Pancreas (tissue), 10 donors: ENCODE measurements at regions not wholly inside any gene's neighbourhood (a gene's known extent, or its start where the extent isn't known, plus 50 kb on each side); places are given as distances from the start of the nearest gene placed in this dataset.

Experiments used
- ATAC-seq, 4 donors: fragments of 200-7000 bp; cut with Tn5 transposase; one replicate each; pipeline versions ENCODE4 v1.8.0 to v1.9.1; 2020; ENCODE audit warnings: mild to moderate bottlenecking in 4 of 4, moderate library complexity in 4 of 4
- DNase-seq, 6 donors: peaks; one replicate each; pipeline ENCODE4 v3.0.0-alpha.2; 2020
- FAIRE-seq: peaks from 2 replicates; lab custom pipeline; 2012; peaks lifted over from hg19 to GRCh38; lab: Jason Lieb, UNC
- H3K27ac ChIP-seq, 4 donors: fragments of 200-600 bp; sonication (generic); 1 replicate in 3 of 4; 2 replicates in 1 of 4; pipeline versions ENCODE4 v1.5.0 to v1.8.0; 2020
- H3K27me3 ChIP-seq, 4 donors: fragments of 200-600 bp; one replicate each; pipeline ENCODE4 v1.8.0; 2021
- H3K36me3 ChIP-seq, 3 donors: fragments of 200-600 bp; sonication (generic) in 1 of 3; one replicate each; pipeline versions ENCODE4 v1.5.0 to v1.8.0; 2020 to 2021
- H3K4me1 ChIP-seq, 3 donors: fragments of 200-600 bp; one replicate each; pipeline ENCODE4 v1.8.0; 2021
- H3K4me3 ChIP-seq, 4 donors: fragments of 200-600 bp; sonication (generic) in 2 of 4; one replicate each; pipeline versions ENCODE4 v1.5.0 to v1.8.0; 2020 to 2021
- H3K9me3 ChIP-seq, 4 donors: fragments of 200-600 bp; one replicate each; pipeline ENCODE4 v1.8.0; 2021
- CTCF ChIP-seq, 4 donors: fragments of 200-600 bp; sonication (generic) in 3 of 4; IDR thresholded peaks; one replicate each; pipeline versions ENCODE4 v1.5.0 to v1.8.0; 2021; ENCODE audit warnings: antibody characterized with exemption in 4 of 4
- WGBS, 2 donors: extraction: QIAGEN DNeasy Blood & Tissue Kit; methylation state at CpG; one replicate each; pipeline ENCODE4 v1.1.7; 2013; 5-methylcytosine and 5-hydroxymethylcytosine counted together
- intact Hi-C, 3 donors: fragments of 100-400 bp; cut with DNase I; formaldehyde crosslinking; loops; one replicate each; pipeline versions ENCODE4 v1.11.1 to v1.14.2; 2022
- donor health status: healthy with polysubstance abuse.
- donor health status: DM: no; HTN: no; CAD: no; lungs with moderate emphysema.
- donor health status: DM: no; HTN: no; CAD: no.
- donor health status: control.
- donor health status: control.
- donor health status: Bipolar disorder and iron deficiency.
- donor health status: DM: yes; HTN: yes; CAD: no.
- donor health status: DM: no; HTN: no; CAD: no.
- donor health status: DM: no; HTN: no; CAD: no.
- donor health status: DM: yes; HTN: yes; CAD: no.

GRCh38 chr12:89906178-89906577 lies 197.5 kb upstream of the ATP2B1 start:
- Histone ChIP-seq H3K36me3 (no peaks in the 10 kb centered on the region), H3K27ac (no peak overlapping the region), H3K27me3 (no peaks in the 10 kb centered on the region), H3K9me3 (no peaks in the 10 kb centered on the region), H3K4me3 (no peak overlapping the region), H3K4me1 (no peaks in the 10 kb centered on the region)
- no peak for FAIRE-seq
- TF ChIP-seq CTCF (IDR thresholded peaks at IDR 0.05), result no peak
- no peak for ATAC-seq
- no peak for DNase-seq
- intact Hi-C loops, result no loop called here

- 0% methylated on average over 1 of the region's 1 CpG for whole genome bisulfite sequencing, 2 donors
- Histone ChIP-seq H3K4me1 (no peaks in the 10 kb centered on the region), H3K27me3 (no peaks in the 10 kb centered on the region), H3K9me3 (no peaks in the 10 kb centered on the region), H3K27ac (no peak overlapping the region), H3K36me3 (no peaks in the 10 kb centered on the region), H3K4me3 (no peak overlapping the region)
- FAIRE-seq, result no peak
- ATAC-seq, result no peak
- intact Hi-C loops, result no loop called here
- DNase-seq, result no peak
- TF ChIP-seq CTCF (IDR thresholded peaks at IDR 0.05), result no peak
Observed at GRCh38 chr12:89901906-89902642, 193.4 kb upstream of the ATP2B1 start.

- no peaks in the 10 kb centered on the region for H3K9me3 ChIP-seq
- FAIRE-seq (no peak), DNase-seq (no peak), ATAC-seq (no peak)
- H3K4me3 ChIP-seq, result no peak overlapping the region
- intact Hi-C loops, result no loop called here
- no peaks in the 10 kb centered on the region for H3K4me1 ChIP-seq
- H3K27ac ChIP-seq, result no peak overlapping the region
- 39 to 41% methylated on average over 2 of the region's 2 CpGs for WGBS, 2 donors
- no peak for TF ChIP-seq CTCF (IDR thresholded peaks at IDR 0.05)
- H3K27me3 ChIP-seq, result no peaks in the 10 kb centered on the region
- H3K36me3 ChIP-seq, result no peaks in the 10 kb centered on the region
Observed at GRCh38 chr12:89901319-89901718, 192.7 kb upstream of the ATP2B1 start.

- Histone ChIP-seq H3K9me3 (no peaks in the 10 kb centered on the region), H3K4me3 (no peak overlapping the region), H3K27me3 (no peaks in the 10 kb centered on the region), H3K27ac (no peak overlapping the region), H3K36me3 (no peaks in the 10 kb centered on the region), H3K4me1 (no peaks in the 10 kb centered on the region)
- 75 to 86% methylated on average over 2 of the region's 2 CpGs for WGBS, 2 donors
- DNase-seq, result no peak
- no peak for ATAC-seq
- intact Hi-C loops, result no loop called here
- no peak for TF ChIP-seq CTCF (IDR thresholded peaks at IDR 0.05)
- FAIRE-seq, result no peak
Observed at GRCh38 chr12:89899651-89900050, 191.0 kb upstream of the ATP2B1 start.

- WGBS, 2 donors, result 86 to 90% methylated on average over 2 of the region's 2 CpGs
- no peaks in the 10 kb centered on the region for H3K4me1 ChIP-seq
- H3K9me3 ChIP-seq, result no peaks in the 10 kb centered on the region
- H3K27me3 ChIP-seq, result no peaks in the 10 kb centered on the region
- H3K4me3 ChIP-seq, result no peak overlapping the region
- DNase-seq (no peak), FAIRE-seq (no peak), ATAC-seq (no peak)
- intact Hi-C loops, result no loop called here
- no peak for TF ChIP-seq CTCF (IDR thresholded peaks at IDR 0.05)
- no peaks in the 10 kb centered on the region for H3K36me3 ChIP-seq
- H3K27ac ChIP-seq, result no peak overlapping the region
Observed at GRCh38 chr12:89895591-89895990, 187.0 kb upstream of the ATP2B1 start.
